GM06990 (cell line): ENCODE measurements at regions not wholly inside any gene's neighbourhood (a gene's known extent, or its start where the extent isn't known, plus 50 kb on each side); places are given as distances from the start of the nearest gene placed in this dataset.

ENCODE experiments used
- DNase-seq: peaks from one replicate; pipeline ENCODE4 v3.0.0-alpha.2; 2011; ENCODE audit not compliant: insufficient read length; ENCODE audit errors: extremely low read depth
- H3K27me3 ChIP-seq: replicated peaks from 2 replicates; pipeline ENCODE4 v1.6.0; 2011; ENCODE audit warnings: low read length; ENCODE audit not compliant: control insufficient read depth, insufficient read depth
- H3K36me3 ChIP-seq: 2 replicates; pipeline ENCODE4 v1.5.1; 2011; ENCODE audit warnings: low read length; ENCODE audit not compliant: control insufficient read depth, insufficient read depth
- H3K4me3 ChIP-seq: replicated peaks from 2 replicates; pipeline ENCODE4 v1.5.1; 2011; ENCODE audit warnings: low read depth, mild to moderate bottlenecking, control low read depth, low read length
- TF ChIP-seq, protein P1 (sequence below): IDR thresholded peaks from 2 replicates; pipeline ENCODE4 v1.5.1; 2011; ENCODE audit warnings: low read length, control low read depth, mild to moderate bottlenecking, inconsistent platforms; ENCODE audit not compliant: insufficient read depth, poor library complexity, severe bottlenecking

- H3K36me3 ChIP-seq: no peaks in the 10 kb centered on the region
- TF ChIP-seq, protein P1, sequence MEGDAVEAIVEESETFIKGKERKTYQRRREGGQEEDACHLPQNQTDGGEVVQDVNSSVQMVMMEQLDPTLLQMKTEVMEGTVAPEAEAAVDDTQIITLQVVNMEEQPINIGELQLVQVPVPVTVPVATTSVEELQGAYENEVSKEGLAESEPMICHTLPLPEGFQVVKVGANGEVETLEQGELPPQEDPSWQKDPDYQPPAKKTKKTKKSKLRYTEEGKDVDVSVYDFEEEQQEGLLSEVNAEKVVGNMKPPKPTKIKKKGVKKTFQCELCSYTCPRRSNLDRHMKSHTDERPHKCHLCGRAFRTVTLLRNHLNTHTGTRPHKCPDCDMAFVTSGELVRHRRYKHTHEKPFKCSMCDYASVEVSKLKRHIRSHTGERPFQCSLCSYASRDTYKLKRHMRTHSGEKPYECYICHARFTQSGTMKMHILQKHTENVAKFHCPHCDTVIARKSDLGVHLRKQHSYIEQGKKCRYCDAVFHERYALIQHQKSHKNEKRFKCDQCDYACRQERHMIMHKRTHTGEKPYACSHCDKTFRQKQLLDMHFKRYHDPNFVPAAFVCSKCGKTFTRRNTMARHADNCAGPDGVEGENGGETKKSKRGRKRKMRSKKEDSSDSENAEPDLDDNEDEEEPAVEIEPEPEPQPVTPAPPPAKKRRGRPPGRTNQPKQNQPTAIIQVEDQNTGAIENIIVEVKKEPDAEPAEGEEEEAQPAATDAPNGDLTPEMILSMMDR: no peak
- no peak for DNase-seq
- no peak overlapping the region for H3K4me3 ChIP-seq
- H3K27me3 ChIP-seq: no peaks in the 10 kb centered on the region
Measured at GRCh38 chr9:86503314-86503713, 149.1 kb upstream of the TUT7 start.

DNA sequence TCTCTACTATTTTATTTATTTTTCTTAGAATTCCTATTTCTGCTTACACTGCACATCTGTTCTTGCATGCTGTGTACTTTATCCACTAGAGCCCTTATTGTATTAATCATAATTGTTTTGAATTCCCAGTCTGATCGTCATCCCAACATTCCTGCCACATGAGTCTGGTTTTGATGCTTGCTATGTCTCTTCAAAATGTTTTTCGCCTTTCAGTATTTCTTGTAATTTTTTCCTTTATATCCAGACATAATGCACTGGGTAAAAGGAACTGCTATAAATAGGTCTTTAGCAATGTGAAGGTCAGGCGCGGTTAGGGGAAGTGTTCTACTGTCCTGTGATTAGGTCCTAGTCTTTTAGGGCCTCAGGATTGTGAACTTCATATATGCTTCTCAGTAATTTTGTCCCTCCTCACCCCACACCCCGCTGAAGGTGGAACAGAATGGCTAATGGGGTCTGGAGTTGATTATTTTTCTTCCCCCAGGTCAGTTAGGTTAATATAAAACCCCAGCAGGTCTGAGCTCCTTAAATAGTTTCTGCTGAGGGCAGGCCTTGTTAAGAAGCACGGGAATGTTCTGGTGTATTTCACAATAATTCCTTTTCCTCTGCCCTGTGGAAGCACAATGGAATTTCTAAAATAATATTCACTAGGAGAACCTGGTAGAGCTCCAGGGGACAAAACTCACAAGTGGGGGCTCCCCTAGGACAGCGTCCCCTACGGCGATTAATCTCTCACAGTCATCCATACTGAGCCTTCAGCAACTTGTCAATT lies 146.6 kb upstream of the TUT7 start:
- Histone ChIP-seq H3K27me3 (no peaks in the 10 kb centered on the region), H3K4me3 (no peak overlapping the region), H3K36me3 (no peaks in the 10 kb centered on the region)
- no peak for DNase-seq
- TF ChIP-seq, protein P1: no peak

- Histone ChIP-seq H3K36me3 (no peaks in the 10 kb centered on the region), H3K27me3 (no peaks in the 10 kb centered on the region), H3K4me3 (no peak overlapping the region)
- DNase-seq: no peak
- TF ChIP-seq, protein P1: no peak
Measured at GRCh38 chr9:86500031-86500430, 145.8 kb upstream of the TUT7 start.

DNA sequence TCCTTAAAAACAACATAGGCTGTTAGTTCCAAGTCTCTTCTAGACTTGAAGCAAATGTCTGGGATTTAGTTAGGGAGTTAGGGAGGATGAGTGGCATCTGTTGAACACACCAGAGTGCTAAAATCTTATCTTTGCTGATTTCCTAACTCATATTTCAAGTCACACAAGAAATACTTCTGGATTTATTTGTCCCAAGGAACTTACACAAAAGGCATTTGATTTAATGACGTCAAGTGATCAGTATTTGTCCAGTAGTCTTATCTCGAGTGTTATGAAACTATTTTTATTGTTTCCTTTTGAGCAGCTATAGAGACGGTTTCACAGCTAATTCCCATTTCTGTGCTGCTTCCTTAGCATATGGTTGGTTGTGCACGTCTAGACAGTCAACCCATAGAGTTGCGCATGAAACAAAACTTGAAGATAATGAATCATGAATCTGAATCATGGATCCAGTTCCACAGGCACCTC lies 140.5 kb upstream of the TUT7 start:
- DNase-seq: no peak
- TF ChIP-seq, protein P1: no peak
- H3K27me3 ChIP-seq: no peaks in the 10 kb centered on the region
- H3K4me3 ChIP-seq: no peak overlapping the region
- H3K36me3 ChIP-seq: no peaks in the 10 kb centered on the region

DNA sequence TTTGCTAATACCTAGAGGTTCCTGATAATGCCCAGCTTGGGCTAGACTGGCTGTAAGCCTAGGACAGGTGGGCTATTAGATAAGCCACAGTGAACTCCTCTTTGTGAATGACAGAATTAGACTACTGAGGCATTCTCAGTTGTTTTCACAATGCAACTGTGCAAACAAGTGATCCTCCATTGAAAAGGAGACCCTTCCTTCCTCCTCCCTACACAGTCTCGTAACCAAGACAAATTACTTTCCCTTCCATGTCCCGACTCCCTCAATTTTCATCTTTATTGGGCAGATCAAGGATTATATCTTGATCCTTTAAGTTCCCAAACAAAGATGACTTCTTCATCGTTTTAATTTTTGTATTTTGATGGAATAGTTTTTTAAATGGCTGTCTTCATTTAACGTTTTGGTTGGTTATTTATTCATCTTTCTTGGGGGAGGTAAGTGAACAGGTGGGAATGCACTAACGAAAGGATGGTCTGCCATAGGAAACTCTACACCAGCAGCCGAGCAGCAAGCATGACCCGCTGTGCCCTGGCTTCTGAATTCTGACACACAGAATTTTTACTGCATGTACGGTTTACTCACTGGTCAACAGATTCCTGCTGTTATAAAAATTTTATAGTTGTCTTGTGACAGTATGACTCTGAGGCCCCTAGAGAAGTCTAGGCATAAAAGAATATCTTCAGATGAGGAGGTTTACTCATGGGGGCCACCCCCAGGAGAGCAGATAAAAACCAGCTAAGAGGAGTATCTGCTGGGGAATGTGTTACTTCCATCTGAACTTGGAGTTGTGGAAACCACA lies 137.5 kb upstream of the TUT7 start:
- TF ChIP-seq, protein P1: no peak
- Histone ChIP-seq H3K36me3 (no peaks in the 10 kb centered on the region), H3K27me3 (no peaks in the 10 kb centered on the region), H3K4me3 (no peak overlapping the region)
- no peak for DNase-seq
